GM23248 (cell line): ENCODE measurements at regions not wholly inside any gene's neighbourhood (a gene's known extent, or its start where the extent isn't known, plus 50 kb on each side); places are given as distances from the start of the nearest gene placed in this dataset.

Experiments
- DNase-seq: peaks from one replicate; pipeline ENCODE4 v3.0.0-alpha.2; 2015
- H2AFZ ChIP-seq: fragments of 200-600 bp; sonication (generic); 2 replicates; pipeline ENCODE4 v1.6.1; 2016; ENCODE audit warnings: antibody characterized with exemption
- H3F3A ChIP-seq: fragments of 200-600 bp; sonication (generic); 2 replicates; pipeline ENCODE4 v1.6.1; 2016; ENCODE audit warnings: mild to moderate bottlenecking, antibody characterized with exemption, mixed run types; ENCODE audit not compliant: insufficient read depth
- H3K27ac ChIP-seq: fragments of 200-600 bp; sonication (generic); 2 replicates; pipeline ENCODE4 v1.5.1; 2016; ENCODE audit warnings: mild to moderate bottlenecking
- H3K27me3 ChIP-seq: fragments of 200-600 bp; sonication (generic); replicated peaks from 2 replicates; pipeline ENCODE4 v1.6.1; 2016; ENCODE audit warnings: mild to moderate bottlenecking; ENCODE audit not compliant: insufficient read depth
- H3K36me3 ChIP-seq: fragments of 200-600 bp; sonication (generic); 2 replicates; pipeline ENCODE4 v1.6.1; 2016; ENCODE audit warnings: low read depth, mild to moderate bottlenecking
- H3K4me1 ChIP-seq: fragments of 200-600 bp; sonication (generic); 2 replicates; pipeline ENCODE4 v1.6.1; 2016; ENCODE audit warnings: mild to moderate bottlenecking; ENCODE audit not compliant: insufficient read depth
- H3K4me2 ChIP-seq: fragments of 200-600 bp; sonication (generic); one replicate; pipeline ENCODE4 v1.6.1; 2016; ENCODE audit warnings: mild to moderate bottlenecking; ENCODE audit not compliant: unreplicated experiment
- H3K4me3 ChIP-seq: fragments of 200-600 bp; sonication (generic); 2 replicates; pipeline ENCODE4 v1.5.1; 2016; ENCODE audit warnings: mild to moderate bottlenecking
- H3K79me2 ChIP-seq: fragments of 200-600 bp; sonication (generic); 2 replicates; pipeline ENCODE4 v1.6.1; 2016; ENCODE audit warnings: mild to moderate bottlenecking; ENCODE audit not compliant: insufficient read depth
- H3K9ac ChIP-seq: fragments of 200-600 bp; sonication (generic); 2 replicates; pipeline ENCODE4 v1.6.1; 2016; ENCODE audit warnings: mild to moderate bottlenecking
- H3K9me2 ChIP-seq: fragments of 200-600 bp; sonication (generic); 2 replicates; pipeline ENCODE4 v1.6.1; 2016; ENCODE audit warnings: mixed run types, mild to moderate bottlenecking, moderate library complexity; ENCODE audit not compliant: insufficient read depth
- H3K9me3 ChIP-seq: fragments of 200-600 bp; sonication (generic); one replicate; pipeline ENCODE4 v1.6.1; 2017; ENCODE audit warnings: low read depth
- H4K20me1 ChIP-seq: fragments of 200-600 bp; sonication (generic); 2 replicates; pipeline ENCODE4 v1.6.0; 2016; ENCODE audit not compliant: insufficient read depth
- EZH2 ChIP-seq: fragments of 200-600 bp; sonication (generic); IDR thresholded peaks from 2 replicates; pipeline ENCODE4 v1.6.1; 2018; ENCODE audit warnings: antibody characterized with exemption, mild to moderate bottlenecking; ENCODE audit not compliant: insufficient read depth, poor library complexity, severe bottlenecking
- EZH2phosphoT487 ChIP-seq: fragments of 200-600 bp; sonication (generic); IDR thresholded peaks from 2 replicates; pipeline ENCODE4 v1.6.1; 2018; ENCODE audit warnings: antibody characterized with exemption, moderate library complexity, mild to moderate bottlenecking, low read depth; ENCODE audit not compliant: insufficient read depth
- WGBS, 2 experiments: methylation state at CpG; one replicate each; pipeline ENCODE4 v1.1.6; 2015 to 2017; ENCODE audit warnings: low lambda C conversion rate in 2 of 2, low coverage in 1 of 2; ENCODE audit errors: missing lambda C conversion rate in 2 of 2; 5-methylcytosine and 5-hydroxymethylcytosine counted together
- in situ Hi-C: fragments of 300-500 bp; cut with MboI; formaldehyde crosslinking; loops from 2 replicates; pipeline ENCODE4 v1.15.0; 2020

DNA sequence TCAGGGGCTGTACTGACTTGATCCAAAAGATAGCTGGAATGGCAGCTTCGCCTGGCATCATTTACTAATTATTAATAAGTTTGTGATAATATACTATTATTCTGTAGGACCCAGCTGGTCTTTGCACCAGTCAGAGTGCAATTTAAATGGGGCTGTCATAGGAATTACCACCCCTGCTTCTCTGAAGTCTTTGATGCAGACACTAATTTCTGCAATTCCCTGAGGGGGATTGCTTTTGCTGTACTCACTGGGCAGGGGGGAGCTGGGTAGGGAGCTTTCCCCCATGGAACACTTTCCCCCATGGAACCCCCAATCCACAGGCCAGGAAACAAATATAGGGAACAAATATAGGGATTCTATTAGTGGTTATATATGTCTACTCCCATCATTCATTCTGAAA lies 54.9 kb upstream of the TSKU start:
- Histone ChIP-seq H3K9me2 (no peaks in the 10 kb centered on the region), H3K27ac (no peak overlapping the region), H3K4me2 (no peak overlapping the region), H3K9me3 (no peaks in the 10 kb centered on the region), H3F3A (no peaks in the 10 kb centered on the region), H3K79me2 (no peaks in the 10 kb centered on the region), H3K4me3 (no peak overlapping the region), H3K36me3 (no peaks in the 10 kb centered on the region), H3K4me1 (no peaks in the 10 kb centered on the region), H4K20me1 (no peaks in the 10 kb centered on the region), H2AFZ (no peak overlapping the region), H3K27me3 (peaks cover 54% of the 10 kb centered on the region), H3K9ac (no peak overlapping the region)
- DNase-seq = no peak
- TF ChIP-seq EZH2 (no peak), EZH2phosphoT487 (no peak)
- in situ Hi-C loops = loop anchor here (10.0 kb wide), 1 partner anchor 187 kb away; no protein-coding TSS in a partner anchor
- 30 to 39% methylated on average over 1 of the region's 1 CpG for WGBS, 2 experiments

DNA sequence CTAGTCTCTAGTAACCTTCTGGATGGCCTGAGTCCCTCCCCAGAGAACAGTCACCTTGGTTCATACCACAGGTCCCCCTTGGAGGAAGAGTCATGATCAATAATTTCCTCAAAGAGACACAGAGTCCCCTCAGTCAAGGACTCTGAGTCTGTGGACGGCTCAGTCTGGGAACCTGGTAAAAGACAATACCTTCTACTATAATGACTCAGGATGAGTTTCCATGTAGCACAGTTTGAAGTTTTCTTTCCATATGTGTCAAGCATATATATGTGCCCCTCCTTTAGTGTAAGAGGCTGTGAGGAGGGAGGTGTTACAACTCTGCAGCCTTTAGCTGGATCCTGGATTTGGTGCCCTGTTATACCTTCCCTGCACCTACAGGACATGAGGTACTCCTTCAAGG lies 54.4 kb upstream of the TSKU start:
- in situ Hi-C loops = loop anchor here (10.0 kb wide), 1 partner anchor 186 kb away; no protein-coding TSS in a partner anchor
- no peaks in the 10 kb centered on the region for H3K9me2 ChIP-seq
- no peaks in the 10 kb centered on the region for H3K79me2 ChIP-seq
- H3F3A ChIP-seq = no peaks in the 10 kb centered on the region
- no peak overlapping the region for H3K4me3 ChIP-seq
- H3K9me3 ChIP-seq = no peaks in the 10 kb centered on the region
- H3K9ac ChIP-seq = no peak overlapping the region
- no peak overlapping the region for H3K27ac ChIP-seq
- H3K27me3 ChIP-seq = peaks cover 50% of the 10 kb centered on the region
- DNase-seq = no peak
- H4K20me1 ChIP-seq = no peaks in the 10 kb centered on the region
- H3K4me2 ChIP-seq = no peak overlapping the region
- H3K36me3 ChIP-seq = no peaks in the 10 kb centered on the region
- TF ChIP-seq EZH2phosphoT487 = no peak
- no peak for TF ChIP-seq EZH2
- WGBS, 2 experiments = 82 to 96% methylated on average over 1 of the region's 1 CpG
- no peak overlapping the region for H2AFZ ChIP-seq
- H3K4me1 ChIP-seq = no peaks in the 10 kb centered on the region

DNA sequence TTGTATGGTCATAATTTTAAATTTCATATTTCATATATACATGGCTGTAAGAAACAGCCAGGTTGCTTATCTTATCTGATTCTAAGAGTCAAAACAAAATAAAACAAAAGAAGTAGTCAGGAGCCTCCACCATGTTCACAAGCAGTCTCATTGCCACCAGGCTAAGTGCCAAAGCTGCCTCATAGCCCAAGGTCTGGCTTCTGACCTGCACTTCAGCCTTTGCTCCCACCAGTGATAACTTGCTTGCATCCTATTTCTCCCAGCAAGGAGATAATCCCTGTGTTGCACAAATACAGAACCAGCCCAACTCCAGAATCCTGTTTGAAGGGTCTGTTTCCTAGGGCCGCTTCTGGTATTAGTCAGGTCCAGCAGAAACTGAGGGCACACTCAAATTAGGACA lies 53.9 kb upstream of the TSKU start:
- 53 to 77% methylated on average over 1 of the region's 1 CpG for WGBS, 2 experiments
- Histone ChIP-seq H3K4me3 (no peak overlapping the region), H3K9me3 (no peaks in the 10 kb centered on the region), H3K27me3 (peaks cover 50% of the 10 kb centered on the region), H3K4me2 (no peak overlapping the region), H3K36me3 (no peaks in the 10 kb centered on the region), H3K27ac (no peak overlapping the region), H3K9me2 (no peaks in the 10 kb centered on the region), H3F3A (no peaks in the 10 kb centered on the region), H3K9ac (no peak overlapping the region), H2AFZ (no peak overlapping the region), H3K79me2 (no peaks in the 10 kb centered on the region), H3K4me1 (no peaks in the 10 kb centered on the region), H4K20me1 (no peaks in the 10 kb centered on the region)
- DNase-seq = no peak
- TF ChIP-seq EZH2 (no peak), EZH2phosphoT487 (no peak)
- in situ Hi-C loops = loop anchor here (10.0 kb wide), 1 partner anchor 186 kb away; no protein-coding TSS in a partner anchor

DNA sequence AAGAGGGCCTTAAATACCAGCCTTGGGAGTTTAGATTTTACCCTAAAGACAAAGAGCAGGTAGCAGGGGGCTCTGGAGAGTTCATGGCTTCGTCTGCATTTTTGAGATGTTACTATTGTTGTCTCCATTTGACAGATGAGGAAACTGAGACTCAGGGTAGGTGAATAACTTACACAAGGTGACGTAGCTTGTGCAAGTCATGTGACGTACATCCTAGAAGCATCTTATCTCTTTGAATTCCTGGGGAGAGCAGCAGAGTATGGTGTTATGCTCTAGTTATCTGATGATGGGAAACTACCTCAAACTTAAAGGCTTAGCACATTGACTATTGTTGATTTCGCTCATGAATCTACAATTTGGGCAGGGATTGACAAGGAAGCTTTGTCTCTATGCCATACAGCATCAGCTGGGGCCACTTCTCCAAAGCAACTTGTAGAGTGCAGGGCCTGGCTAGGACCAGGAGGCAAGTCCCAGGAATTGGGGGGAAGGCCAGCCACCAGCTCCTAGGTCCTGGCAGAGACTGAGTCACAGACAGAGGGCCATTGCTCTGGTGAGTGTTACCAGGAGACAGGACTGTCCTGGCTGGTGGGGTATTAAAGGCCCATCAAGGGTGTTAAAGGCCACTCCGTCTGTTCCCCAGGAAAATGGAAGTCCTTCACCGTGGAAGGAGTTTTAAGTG lies 52.1 kb upstream of the TSKU start:
- in situ Hi-C loops = no loop called here
- Histone ChIP-seq H3K4me1 (no peaks in the 10 kb centered on the region), H3K27ac (no peak overlapping the region), H3K9me3 (no peaks in the 10 kb centered on the region), H3K36me3 (no peaks in the 10 kb centered on the region), H2AFZ (no peak overlapping the region), H3K9me2 (no peaks in the 10 kb centered on the region), H3K27me3 (peaks cover 36% of the 10 kb centered on the region), H4K20me1 (no peaks in the 10 kb centered on the region), H3K4me2 (no peak overlapping the region), H3K4me3 (no peak overlapping the region), H3F3A (no peaks in the 10 kb centered on the region), H3K9ac (no peak overlapping the region), H3K79me2 (no peaks in the 10 kb centered on the region)
- no peak for TF ChIP-seq EZH2
- no peak for TF ChIP-seq EZH2phosphoT487
- WGBS, 2 experiments = 56 to 59% methylated on average over 6 of the region's 6 CpGs
- DNase-seq = no peak

DNA sequence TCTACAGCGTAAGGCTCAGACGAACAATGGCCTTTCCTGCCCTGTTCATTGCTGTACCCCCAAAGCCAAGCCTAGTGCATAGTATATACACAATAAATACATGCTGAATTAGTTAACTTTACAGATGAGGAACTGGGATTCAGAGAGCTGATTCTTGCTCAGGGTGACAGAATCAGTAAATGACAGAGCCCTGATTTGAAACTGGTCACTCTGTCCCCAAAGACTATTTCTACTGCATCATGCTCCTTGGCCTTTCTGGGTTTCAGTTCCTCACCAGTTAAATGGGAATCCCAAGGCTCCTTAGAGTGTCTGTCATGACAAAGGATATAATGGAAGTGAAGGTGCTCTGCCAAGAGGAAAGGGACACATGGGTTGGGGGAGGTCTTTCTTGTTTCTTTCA lies 50.5 kb upstream of the TSKU start:
- H3K79me2 ChIP-seq = no peaks in the 10 kb centered on the region
- no peaks in the 10 kb centered on the region for H3K9me3 ChIP-seq
- H2AFZ ChIP-seq = no peak overlapping the region
- H3K4me3 ChIP-seq = no peak overlapping the region
- no peaks in the 10 kb centered on the region for H3K9me2 ChIP-seq
- 75 to 79% methylated on average over 2 of the region's 2 CpGs for WGBS, 2 experiments
- no peaks in the 10 kb centered on the region for H3K36me3 ChIP-seq
- no peak overlapping the region for H3K9ac ChIP-seq
- peaks cover 24% of the 10 kb centered on the region for H3K27me3 ChIP-seq
- TF ChIP-seq EZH2 = no peak
- no peak for TF ChIP-seq EZH2phosphoT487
- H3K27ac ChIP-seq = no peak overlapping the region
- no peak for DNase-seq
- in situ Hi-C loops = no loop called here
- no peaks in the 10 kb centered on the region for H4K20me1 ChIP-seq
- H3F3A ChIP-seq = no peaks in the 10 kb centered on the region
- H3K4me2 ChIP-seq = no peak overlapping the region
- H3K4me1 ChIP-seq = no peaks in the 10 kb centered on the region
